Uterus (tissue), 3 donors: ENCODE measurements at regions not wholly inside any gene's neighbourhood (a gene's known extent, or its start where the extent isn't known, plus 50 kb on each side); places are given as distances from the start of the nearest gene placed in this dataset.
"Not testable (repeated sequence)": the region's sequence is repeated elsewhere in the genome, so short reads cannot be mapped to it uniquely, and the experiment has no call there.

Source experiments
- DNase-seq, 2 donors: peaks; one replicate each; pipeline ENCODE4 v3.0.0-alpha.2; 2019 to 2020
- H3K27ac ChIP-seq, 2 donors: fragments of 200-600 bp; sonication (generic); 1 replicate in 1 of 2; 2 replicates in 1 of 2; pipeline ENCODE4 v1.5.1; 2016 to 2018
- H3K27me3 ChIP-seq, 2 donors: fragments of 200-600 bp; sonication (generic); one replicate each; pipeline ENCODE4 v1.5.1; 2018 to 2019; ENCODE audit warnings: control low read depth in 1 of 2
- H3K36me3 ChIP-seq, 2 donors: fragments of 200-600 bp; sonication (generic); one replicate each; pipeline ENCODE4 v1.5.1; 2019; ENCODE audit warnings: control low read depth in 1 of 2
- H3K4me1 ChIP-seq, 2 donors: fragments of 200-600 bp; sonication (generic); one replicate each; pipeline ENCODE4 v1.5.1; 2018 to 2019; ENCODE audit warnings: control low read depth in 1 of 2
- H3K4me3 ChIP-seq, 2 donors: fragments of 200-600 bp; sonication (generic); 1 replicate in 1 of 2; 2 replicates in 1 of 2; pipeline ENCODE4 v1.5.1; 2018 to 2019; ENCODE audit warnings: mild to moderate bottlenecking in 1 of 2
- H3K9me3 ChIP-seq, 2 donors: fragments of 200-600 bp; sonication (generic); one replicate each; pipeline ENCODE4 v1.5.1; 2019; ENCODE audit warnings: control low read depth in 1 of 2
- CTCF ChIP-seq, 4 experiments: fragments of 200-600 bp in 2 of 4; fragments of 450-650 bp in 2 of 4; sonication (generic) in 2 of 4; IDR thresholded peaks; one replicate each; pipeline ENCODE4 v1.5.1; 2016 to 2019; ENCODE audit warnings: antibody characterized with exemption in 4 of 4, mild to moderate bottlenecking in 2 of 4, moderate library complexity in 1 of 4
- POLR2A ChIP-seq, 2 donors: fragments of 450-650 bp; IDR thresholded peaks; one replicate each; pipeline ENCODE4 v1.6.1; 2016; ENCODE audit warnings: antibody characterized with exemption in 2 of 2, mild to moderate bottlenecking in 1 of 2, moderate library complexity in 1 of 2
- intact Hi-C: fragments of 100-400 bp; cut with DNase I; formaldehyde crosslinking; loops from one replicate; pipeline ENCODE4 v1.15.1; 2023; ENCODE audit warnings: low total_unique reads
- donor health status: DM: yes; HTN: yes; CAD: no.

- Histone ChIP-seq H3K27me3 (peaks cover 0 to 24% of the 10 kb centered on the region in 2 donors), H3K4me1 (no peaks in the 10 kb centered on the region), H3K4me3 (peak overlapping the region in 1 of 2 donors; percentile 14), H3K9me3 (no peaks in the 10 kb centered on the region), H3K27ac (no peak overlapping the region), H3K36me3 (no peaks in the 10 kb centered on the region)
- intact Hi-C loops: no loop called here
- TF ChIP-seq POLR2A (IDR thresholded peaks at IDR 0.05): no peak
- no peak for TF ChIP-seq CTCF (IDR thresholded peaks at IDR 0.05)
- no peak for DNase-seq
Measured at GRCh38 chr6:28635547-28636158, 110.0 kb downstream of the GPX5 start.

DNA sequence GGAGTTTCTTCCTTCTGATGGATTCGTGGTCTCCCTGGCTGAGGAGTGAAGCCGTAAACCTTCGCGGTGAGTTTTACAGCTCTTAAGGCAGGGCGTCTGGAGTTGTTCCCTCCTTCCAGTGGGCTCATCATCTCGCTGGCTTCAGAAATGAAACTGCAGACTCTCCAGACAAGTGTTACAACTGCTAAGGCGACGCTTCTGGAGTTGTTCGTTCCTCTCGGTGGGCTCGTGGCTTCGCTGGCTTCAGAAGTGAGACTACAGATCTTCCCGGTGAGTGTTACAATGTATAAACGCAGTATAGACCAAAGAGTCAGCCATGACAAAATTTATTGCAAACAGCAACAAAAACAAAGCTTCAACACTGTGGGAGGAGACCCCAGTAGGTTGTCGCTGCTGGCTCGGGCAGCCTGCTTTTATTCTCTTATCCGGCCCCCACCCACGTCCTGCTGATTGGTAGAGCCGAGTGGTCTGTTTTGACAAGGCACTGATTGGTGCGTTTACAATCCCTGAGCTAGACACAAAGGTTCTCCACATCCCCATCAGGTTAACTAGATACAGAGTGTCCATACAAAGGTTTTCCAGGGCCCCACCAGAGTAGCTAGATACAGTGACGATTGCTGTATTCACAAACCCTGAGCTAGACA, 113.2 kb downstream of the GPX5 start:
- DNase-seq: no peak
- no peak overlapping the region for H3K4me3 ChIP-seq
- H3K27ac ChIP-seq: no peak overlapping the region
- H3K9me3 ChIP-seq: no peaks in the 10 kb centered on the region
- TF ChIP-seq CTCF (IDR thresholded peaks at IDR 0.05) (no peak), POLR2A (IDR thresholded peaks at IDR 0.05) (no peak)
- peaks cover 0 to 24% of the 10 kb centered on the region in 2 donors for H3K27me3 ChIP-seq
- intact Hi-C loops: no loop called here
- no peaks in the 10 kb centered on the region for H3K36me3 ChIP-seq
- no peaks in the 10 kb centered on the region for H3K4me1 ChIP-seq

DNA sequence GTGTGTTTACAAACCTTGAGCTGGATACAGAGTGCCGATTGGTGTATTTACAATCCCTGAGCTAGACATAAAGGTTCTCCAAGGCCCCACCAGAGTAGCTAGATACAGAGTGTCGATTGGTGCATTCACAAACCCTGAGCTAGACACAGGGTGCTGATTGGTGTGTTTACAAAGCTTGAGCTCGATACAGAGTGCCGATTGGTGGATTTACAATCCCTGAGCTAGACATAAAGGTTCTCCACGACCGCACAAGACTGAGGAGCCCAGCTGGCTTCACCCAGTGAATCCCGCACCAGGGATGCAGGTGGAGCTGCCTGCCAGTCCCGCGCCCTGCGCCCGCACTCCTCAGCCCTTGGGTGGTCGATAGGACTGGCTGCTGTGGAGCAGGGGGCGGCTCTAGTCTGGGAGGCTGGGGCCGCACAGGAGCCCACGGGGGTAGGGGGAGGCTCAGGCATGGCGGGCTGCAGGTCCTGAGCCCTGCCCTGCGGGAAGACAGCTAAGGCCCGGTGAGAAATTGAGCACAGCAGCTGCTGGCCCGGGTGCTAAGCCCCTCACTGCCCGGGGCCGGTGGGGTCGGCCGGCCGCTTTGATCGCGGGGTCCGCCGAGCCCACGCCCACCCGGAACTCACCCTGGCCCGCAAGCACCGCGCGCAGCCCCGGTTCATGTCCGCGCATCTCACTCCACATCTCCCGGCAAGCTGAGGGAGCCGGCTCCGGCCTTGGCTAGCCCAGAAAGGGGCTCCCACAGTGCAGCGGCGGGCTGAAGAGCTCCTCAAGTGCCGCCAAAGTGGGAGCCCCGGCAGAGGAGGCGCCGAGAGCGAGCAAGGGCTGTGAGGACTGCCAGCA, 114.0 kb downstream of the GPX5 start:
- H3K27me3 ChIP-seq: peaks cover 0 to 24% of the 10 kb centered on the region in 2 donors
- intact Hi-C loops, DNase-seq, H3K36me3 ChIP-seq, H3K4me1 ChIP-seq, H3K4me3 ChIP-seq, H3K27ac ChIP-seq, H3K9me3 ChIP-seq: not testable (repeated sequence)

DNA sequence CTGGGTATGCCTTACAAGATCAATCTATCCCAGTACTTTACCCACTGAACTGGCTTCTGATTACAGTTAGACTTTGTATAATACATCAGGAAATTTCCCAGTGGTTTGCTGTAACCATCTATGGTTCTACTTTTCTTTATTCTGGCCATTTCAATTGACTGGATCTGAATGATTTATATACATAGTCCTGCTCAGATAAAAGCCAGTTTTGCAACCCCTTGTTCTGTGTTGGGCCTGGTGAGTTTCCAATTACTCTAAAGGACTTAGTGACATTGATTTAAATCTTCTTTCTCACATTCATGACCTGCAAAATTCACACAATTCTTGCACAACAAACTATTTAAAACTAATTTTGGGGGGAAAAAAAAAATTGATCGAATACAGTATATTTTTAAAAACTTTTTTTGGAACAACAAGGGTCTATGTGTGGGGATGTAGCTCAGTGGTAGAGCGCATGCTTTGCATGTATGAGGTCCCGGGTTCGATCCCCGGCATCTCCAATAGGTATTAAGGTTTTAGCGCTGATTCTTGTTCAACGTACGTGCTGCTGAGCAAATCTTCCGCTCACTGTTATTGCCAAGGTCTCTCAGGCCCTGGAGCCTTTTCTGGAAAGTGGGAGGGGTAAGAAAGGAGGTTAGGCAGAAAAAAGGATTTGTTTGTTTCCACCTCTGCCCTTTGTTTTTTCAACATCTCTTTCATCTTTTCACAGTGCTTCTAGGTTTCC, 117.5 kb downstream of the GPX5 start:
- TF ChIP-seq CTCF (IDR thresholded peaks at IDR 0.05): no peak
- no peak for TF ChIP-seq POLR2A (IDR thresholded peaks at IDR 0.05)

DNA sequence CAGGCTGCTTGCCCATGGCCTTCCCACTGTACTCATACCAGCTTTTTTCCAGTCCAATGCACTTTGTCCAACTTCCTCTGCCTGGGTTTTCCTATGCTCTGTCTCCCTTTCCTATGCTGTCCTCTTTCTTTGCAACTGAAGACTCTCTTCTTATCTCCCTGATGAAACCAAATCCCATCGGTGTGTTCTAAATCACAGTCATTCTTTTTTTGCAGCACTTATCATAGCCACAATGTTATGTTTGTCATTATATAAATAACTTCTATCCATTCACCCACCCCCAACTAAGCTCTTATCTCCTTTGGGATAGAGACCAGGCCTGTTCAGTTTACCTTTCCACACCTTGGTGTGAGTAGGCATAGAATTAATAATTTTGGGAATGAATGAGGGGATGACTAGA, 121.0 kb downstream of the GPX5 start:
- no peaks in the 10 kb centered on the region for H3K4me1 ChIP-seq
- H3K27ac ChIP-seq: no peak overlapping the region
- intact Hi-C loops: no loop called here
- TF ChIP-seq POLR2A (IDR thresholded peaks at IDR 0.05) (no peak), CTCF (IDR thresholded peaks at IDR 0.05) (no peak)
- no peak overlapping the region for H3K4me3 ChIP-seq
- H3K27me3 ChIP-seq: no peaks in the 10 kb centered on the region
- no peaks in the 10 kb centered on the region for H3K36me3 ChIP-seq
- no peaks in the 10 kb centered on the region for H3K9me3 ChIP-seq
- no peak for DNase-seq

More for the DNA sequence above, 117.5 kb downstream of the GPX5 start:
- no peak overlapping the region for H3K4me3 ChIP-seq
- DNase-seq: no peak
- intact Hi-C loops: no loop called here
- H3K4me1 ChIP-seq: no peaks in the 10 kb centered on the region
- no peaks in the 10 kb centered on the region for H3K9me3 ChIP-seq
- H3K36me3 ChIP-seq: no peaks in the 10 kb centered on the region
- H3K27me3 ChIP-seq: no peaks in the 10 kb centered on the region
- H3K27ac ChIP-seq: no peak overlapping the region
